Spleen (tissue), 11 donors: ENCODE measurements at regions not wholly inside any gene's neighbourhood (a gene's known extent, or its start where the extent isn't known, plus 50 kb on each side); places are given as distances from the start of the nearest gene placed in this dataset.

Experiments
- DNase-seq: peaks from one replicate; pipeline ENCODE4 v3.0.0-alpha.2; 2020
- H3K27ac ChIP-seq, 8 donors: fragments of 200-600 bp; sonication (generic) in 7 of 8; 1 replicate in 4 of 8; 2 replicates in 4 of 8; pipeline versions ENCODE4 v1.5.0 to v1.8.0; 2016 to 2021; ENCODE audit warnings: inconsistent platforms in 4 of 8, mild to moderate bottlenecking in 4 of 8, moderate library complexity in 1 of 8
- H3K27me3 ChIP-seq, 7 donors: fragments of 200-600 bp; sonication (generic) in 6 of 7; replicated peaks in 1 of 7; 1 replicate in 4 of 7; 2 replicates in 3 of 7; pipeline versions ENCODE4 v1.5.0 to v1.8.0; 2016 to 2021; ENCODE audit warnings: inconsistent platforms in 3 of 7, mild to moderate bottlenecking in 1 of 7
- H3K36me3 ChIP-seq, 6 donors: fragments of 200-600 bp; sonication (generic) in 5 of 6; 1 replicate in 4 of 6; 2 replicates in 2 of 6; pipeline versions ENCODE4 v1.5.0 to v1.8.0; 2016 to 2021; ENCODE audit warnings: inconsistent platforms in 2 of 6
- H3K4me1 ChIP-seq, 6 donors: fragments of 200-600 bp; sonication (generic) in 5 of 6; 1 replicate in 3 of 6; 2 replicates in 3 of 6; pipeline versions ENCODE4 v1.5.0 to v1.8.0; 2016 to 2021; ENCODE audit warnings: inconsistent platforms in 3 of 6
- H3K4me3 ChIP-seq, 8 donors: fragments of 200-600 bp; sonication (generic) in 7 of 8; 1 replicate in 4 of 8; 2 replicates in 4 of 8; pipeline versions ENCODE4 v1.5.0 to v1.8.0; 2016 to 2021; ENCODE audit warnings: inconsistent platforms in 4 of 8, mild to moderate bottlenecking in 4 of 8, moderate library complexity in 2 of 8
- H3K9me3 ChIP-seq, 8 donors: fragments of 200-600 bp; sonication (generic) in 7 of 8; 1 replicate in 4 of 8; 2 replicates in 4 of 8; pipeline versions ENCODE4 v1.5.0 to v1.8.0; 2016 to 2021; ENCODE audit warnings: inconsistent platforms in 4 of 8
- CTCF ChIP-seq, 11 experiments: fragments of 200-600 bp in 7 of 11; fragments of 450-650 bp in 4 of 11; sonication (generic) in 4 of 11; IDR thresholded peaks in 8 of 11; conservative IDR thresholded peaks in 3 of 11; 1 replicate in 7 of 11; 2 replicates in 4 of 11; pipeline versions ENCODE4 v1.4.0 to v1.8.0; 2016 to 2021; ENCODE audit warnings: antibody characterized with exemption in 11 of 11, inconsistent platforms in 4 of 11, mild to moderate bottlenecking in 1 of 11
- POLR2A ChIP-seq, 3 donors: fragments of 450-650 bp; IDR thresholded peaks; one replicate each; pipeline ENCODE4 v1.5.1; 2017; ENCODE audit warnings: antibody characterized with exemption in 3 of 3, mild to moderate bottlenecking in 1 of 3
- POLR2AphosphoS5 ChIP-seq, 3 donors: sonication (generic); formaldehyde crosslinking; IDR thresholded peaks; one replicate each; pipeline ENCODE4 v1.5.1; 2017; ENCODE audit warnings: antibody characterized with exemption in 3 of 3
- WGBS, 5 donors: extraction: QIAGEN DNeasy Blood & Tissue Kit in 3 of 5; methylation state at CpG; one replicate each; pipeline versions ENCODE4 v1.1.5 to v1.1.7; 2013 to 2018; 5-methylcytosine and 5-hydroxymethylcytosine counted together
- intact Hi-C: fragments of 100-400 bp; cut with DNase I; formaldehyde crosslinking; loops from one replicate; pipeline ENCODE4 v1.15.0; 2023; ENCODE audit warnings: low total_unique reads
- donor health status: healthy with polysubstance abuse.
- donor health status: DM: no; HTN: no; CAD: no; lungs with moderate emphysema.
- donor health status: DM: no; HTN: no; CAD: no.
- donor health status: Bipolar disorder and iron deficiency.
- donor health status: healthy.
- donor health status: DM: no; HTN: no; CAD: no.
- donor health status: DM: yes; HTN: yes; CAD: no.

DNA sequence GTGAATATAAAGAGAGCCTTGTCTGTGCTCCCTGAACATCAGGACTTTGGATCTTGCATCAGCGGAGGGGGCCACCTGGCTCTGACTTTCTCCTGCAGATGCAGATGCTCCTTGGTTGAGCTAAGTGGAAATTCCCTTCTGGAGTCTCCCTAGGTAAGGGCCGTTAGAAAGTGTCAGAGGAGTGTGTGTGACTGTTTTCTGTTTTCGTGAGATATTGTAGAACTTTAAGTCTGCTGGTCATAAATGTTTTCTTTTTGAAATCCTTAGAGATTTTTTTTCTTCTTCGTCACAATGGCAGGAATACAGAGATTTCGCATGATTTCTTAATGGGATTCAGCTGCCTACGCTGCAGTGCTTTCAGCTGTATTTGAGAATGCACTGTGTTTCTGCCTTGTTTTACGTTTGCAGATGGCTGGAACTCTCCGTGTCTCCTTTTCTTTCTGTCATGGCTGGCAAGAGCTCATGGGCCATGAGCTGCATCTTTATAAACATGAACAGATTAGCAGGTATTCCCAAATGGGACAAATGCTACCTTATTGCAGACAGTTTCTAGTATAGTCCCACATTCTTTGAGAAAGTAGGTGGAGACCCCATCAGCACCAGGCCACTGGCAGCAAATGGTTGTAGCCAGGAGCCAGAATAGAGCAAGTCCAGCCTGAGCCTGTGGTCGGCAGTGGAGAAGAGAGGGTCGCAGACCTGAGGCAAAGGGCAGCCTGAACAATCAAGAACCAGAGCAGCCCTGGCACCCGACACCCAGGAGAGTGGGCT is 76.2 kb upstream of the FRMD6 start:
- TF ChIP-seq POLR2A (IDR thresholded peaks at IDR 0.05) (no peak), CTCF (IDR thresholded peaks at IDR 0.05 in 8 of 11, conservative IDR thresholded peaks at IDR 0.05 in 3 of 11) (no peak), POLR2AphosphoS5 (IDR thresholded peaks at IDR 0.05) (no peak)
- H3K9me3 ChIP-seq: no peaks in the 10 kb centered on the region
- H3K27me3 ChIP-seq: peaks cover 0 to 21% (median 0%) of the 10 kb centered on the region in 7 donors
- no peak overlapping the region for H3K4me3 ChIP-seq
- intact Hi-C loops: no loop called here
- H3K36me3 ChIP-seq: no peaks in the 10 kb centered on the region
- no peaks in the 10 kb centered on the region for H3K4me1 ChIP-seq
- DNase-seq: no peak
- WGBS, 5 donors: 74 to 84% (median 75%) methylated on average over 11 of the region's 11 CpGs
- no peak overlapping the region for H3K27ac ChIP-seq

GRCh38 chr14:51576117-51576430 is 75.6 kb upstream of the FRMD6 start:
- peaks cover 0 to 25% (median 0%) of the 10 kb centered on the region in 7 donors for H3K27me3 ChIP-seq
- intact Hi-C loops: no loop called here
- TF ChIP-seq CTCF (IDR thresholded peaks at IDR 0.05 in 8 of 11, conservative IDR thresholded peaks at IDR 0.05 in 3 of 11) (no peak), POLR2AphosphoS5 (IDR thresholded peaks at IDR 0.05) (no peak), POLR2A (IDR thresholded peaks at IDR 0.05) (no peak)
- no peak overlapping the region for H3K4me3 ChIP-seq
- 58 to 70% (median 60%) methylated on average over 3 of the region's 3 CpGs for WGBS, 5 donors
- no peaks in the 10 kb centered on the region for H3K9me3 ChIP-seq
- H3K36me3 ChIP-seq: no peaks in the 10 kb centered on the region
- no peak for DNase-seq
- H3K27ac ChIP-seq: no peak overlapping the region
- H3K4me1 ChIP-seq: no peaks in the 10 kb centered on the region

DNA sequence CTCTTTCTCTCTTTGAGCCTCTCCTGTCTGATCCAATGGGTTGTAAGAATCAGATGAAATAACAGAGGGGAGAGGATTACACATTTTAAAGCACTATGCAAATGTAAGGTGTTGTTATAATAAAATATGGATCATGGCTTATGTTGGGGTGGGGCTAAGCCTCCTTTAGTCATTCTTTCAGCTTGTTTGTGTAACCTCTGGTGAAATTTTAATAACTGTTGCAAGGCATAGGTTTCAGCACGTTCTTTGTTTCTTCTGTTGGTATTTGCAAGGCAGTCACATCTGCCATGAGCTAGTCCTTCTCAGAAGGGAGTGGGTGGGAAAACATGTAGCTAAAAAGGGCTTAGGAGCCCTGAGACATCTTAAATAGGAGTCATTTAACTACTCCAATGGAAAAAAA is 74.8 kb upstream of the FRMD6 start:
- TF ChIP-seq POLR2AphosphoS5 (IDR thresholded peaks at IDR 0.05) (no peak), POLR2A (IDR thresholded peaks at IDR 0.05) (no peak), CTCF (IDR thresholded peaks at IDR 0.05 in 8 of 11, conservative IDR thresholded peaks at IDR 0.05 in 3 of 11) (no peak)
- H3K27me3 ChIP-seq: peaks cover 0 to 25% (median 0%) of the 10 kb centered on the region in 7 donors
- DNase-seq: no peak
- intact Hi-C loops: no loop called here
- H3K4me3 ChIP-seq: no peak overlapping the region
- H3K9me3 ChIP-seq: no peaks in the 10 kb centered on the region
- H3K4me1 ChIP-seq: no peaks in the 10 kb centered on the region
- WGBS, 5 donors: 66 to 94% (median 73%) methylated on average over 1 of the region's 1 CpG
- H3K27ac ChIP-seq: no peak overlapping the region
- H3K36me3 ChIP-seq: no peaks in the 10 kb centered on the region

- intact Hi-C loops: no loop called here
- Histone ChIP-seq H3K27me3 (peaks cover 0 to 18% (median 0%) of the 10 kb centered on the region in 7 donors), H3K36me3 (no peaks in the 10 kb centered on the region), H3K27ac (no peak overlapping the region), H3K4me3 (no peak overlapping the region), H3K4me1 (no peaks in the 10 kb centered on the region), H3K9me3 (no peaks in the 10 kb centered on the region)
- DNase-seq: no peak
- no peak for TF ChIP-seq POLR2AphosphoS5 (IDR thresholded peaks at IDR 0.05)
- TF ChIP-seq CTCF (IDR thresholded peaks at IDR 0.05 in 8 of 11, conservative IDR thresholded peaks at IDR 0.05 in 3 of 11): no peak
- TF ChIP-seq POLR2A (IDR thresholded peaks at IDR 0.05): no peak
- 57 to 72% (median 66%) methylated on average over 2 of the region's 2 CpGs for WGBS, 5 donors
Measured at GRCh38 chr14:51578853-51579252, 72.9 kb upstream of the FRMD6 start.
